ENCODE measurements at regions not wholly inside any gene's neighbourhood (a gene's known extent, or its start where the extent isn't known, plus 50 kb on each side); places are given as distances from the start of the nearest gene placed in this dataset.

- no peak for TF ChIP-seq CTCF (IDR thresholded peaks at IDR 0.05; ENCODE audit: control extremely low read depth, extremely low read depth, low read depth, missing control alignments)
- ChIA-PET CTCF (no interaction called here), POLR2A (no interaction called here)
- no peak for DNase-seq (ENCODE audit: extremely low spot score)
These were observed 168.7 kb downstream of the C5orf15 start for GRCh38 chr5:133799571-133800237.

GRCh38 chr5:133797167-133797566 is 171.3 kb downstream of the C5orf15 start:
- ChIA-PET CTCF (interaction anchor here (1.1 kb wide), 1 partner anchor 10 kb away, joined by 3 read pairs; no protein-coding TSS in a partner anchor), POLR2A (no interaction called here)
- no peak for DNase-seq (ENCODE audit: extremely low spot score)
- TF ChIP-seq CTCF (IDR thresholded peaks at IDR 0.05; ENCODE audit: control extremely low read depth, extremely low read depth, low read depth, missing control alignments) = no peak

- ChIA-PET POLR2A (no interaction called here), CTCF (interaction anchor here (1.2 kb wide), 1 partner anchor 29 kb away, joined by 3 read pairs; no protein-coding TSS in a partner anchor)
- no peak for DNase-seq (ENCODE audit: extremely low spot score)
- no peak for TF ChIP-seq CTCF (IDR thresholded peaks at IDR 0.05; ENCODE audit: control extremely low read depth, extremely low read depth, low read depth, missing control alignments)
These were observed 172.2 kb downstream of the C5orf15 start for GRCh38 chr5:133796186-133796585.

- DNase-seq (ENCODE audit: extremely low spot score) = no peak
- CTCF ChIA-PET = interaction anchor here (1.2 to 1.7 kb wide), 2 partner anchors 11 to 30 kb away, joined by 3 to 6 read pairs; no protein-coding TSS in a partner anchor
- POLR2A ChIA-PET = no interaction called here
- no peak for TF ChIP-seq CTCF (IDR thresholded peaks at IDR 0.05; ENCODE audit: control extremely low read depth, extremely low read depth, low read depth, missing control alignments)
These were observed 173.5 kb downstream of the C5orf15 start for GRCh38 chr5:133794771-133795415.

- ChIA-PET CTCF (interaction anchor here (0.9 to 1.7 kb wide), 5 partner anchors 10 to 67 kb away, joined by 3 to 6 read pairs (median 3); no protein-coding TSS in a partner anchor), POLR2A (no interaction called here)
- no peak for TF ChIP-seq CTCF (IDR thresholded peaks at IDR 0.05; ENCODE audit: control extremely low read depth, extremely low read depth, low read depth, missing control alignments)
- no peak for DNase-seq (ENCODE audit: extremely low spot score)
These were observed 174.5 kb downstream of the C5orf15 start for GRCh38 chr5:133793756-133794465.

GRCh38 chr5:133792655-133793054 is 175.8 kb downstream of the C5orf15 start:
- CTCF ChIA-PET = interaction anchor here (1.0 to 1.5 kb wide), 2 partner anchors 68 to 77 kb away, joined by 3 to 6 read pairs; no protein-coding TSS in a partner anchor
- POLR2A ChIA-PET = no interaction called here
- no peak for TF ChIP-seq CTCF (IDR thresholded peaks at IDR 0.05; ENCODE audit: control extremely low read depth, extremely low read depth, low read depth, missing control alignments)
- no peak for DNase-seq (ENCODE audit: extremely low spot score)
